ENCODE measurements at regions not wholly inside any gene's neighbourhood (a gene's known extent, or its start where the extent isn't known, plus 50 kb on each side); places are given as distances from the start of the nearest gene placed in this dataset.

- Mint-ChIP-seq H3K36me3 (ENCODE audit: low read depth) (no peaks in the 10 kb centered on the region), H3K4me1 (ENCODE audit: low read depth) (no peaks in the 10 kb centered on the region), H3K9me3 (peaks cover 11% of the 10 kb centered on the region), H3K27ac (no peak overlapping the region), H3K4me3 (ENCODE audit: low read depth) (no peak overlapping the region), H3K27me3 (ENCODE audit: low read depth) (no peaks in the 10 kb centered on the region)
- DNase-seq (ENCODE audit: low spot score) = no peak
- intact Hi-C loops (cut with micrococcal nuclease) = no loop called here
These were observed 625.1 kb upstream of the PCDH15 start for GRCh38 chr10:55426138-55426537.

GRCh38 chr10:55410415-55410885 is 609.4 kb upstream of the PCDH15 start:
- DNase-seq (ENCODE audit: low spot score) = no peak
- no peak overlapping the region for H3K27ac Mint-ChIP-seq
- peaks cover 11% of the 10 kb centered on the region for H3K9me3 Mint-ChIP-seq
- H3K27me3 Mint-ChIP-seq (ENCODE audit: low read depth) = no peaks in the 10 kb centered on the region
- no peak overlapping the region for H3K4me3 Mint-ChIP-seq (ENCODE audit: low read depth)
- H3K4me1 Mint-ChIP-seq (ENCODE audit: low read depth) = no peaks in the 10 kb centered on the region
- H3K36me3 Mint-ChIP-seq (ENCODE audit: low read depth) = no peaks in the 10 kb centered on the region
- intact Hi-C loops (cut with micrococcal nuclease) = no loop called here

- H3K36me3 Mint-ChIP-seq (ENCODE audit: low read depth) = no peaks in the 10 kb centered on the region
- no peaks in the 10 kb centered on the region for H3K4me1 Mint-ChIP-seq (ENCODE audit: low read depth)
- peaks cover 3% of the 10 kb centered on the region for H3K9me3 Mint-ChIP-seq
- intact Hi-C loops (cut with micrococcal nuclease) = no loop called here
- no peaks in the 10 kb centered on the region for H3K27me3 Mint-ChIP-seq (ENCODE audit: low read depth)
- no peak overlapping the region for H3K27ac Mint-ChIP-seq
- no peak overlapping the region for H3K4me3 Mint-ChIP-seq (ENCODE audit: low read depth)
- DNase-seq (ENCODE audit: low spot score) = no peak
These were observed 603.1 kb upstream of the PCDH15 start for GRCh38 chr10:55404094-55404493.

- H3K4me1 Mint-ChIP-seq (ENCODE audit: low read depth) = no peaks in the 10 kb centered on the region
- intact Hi-C loops (cut with micrococcal nuclease) = no loop called here
These were observed 599.2 kb upstream of the PCDH15 start for GRCh38 chr10:55400075-55400849.

GRCh38 chr10:55398497-55398882 is 597.5 kb upstream of the PCDH15 start:
- DNase-seq (ENCODE audit: low spot score) = no peak
- Mint-ChIP-seq H3K27ac (no peak overlapping the region), H3K4me1 (ENCODE audit: low read depth) (no peaks in the 10 kb centered on the region), H3K9me3 (peaks cover 4% of the 10 kb centered on the region), H3K4me3 (ENCODE audit: low read depth) (no peak overlapping the region), H3K27me3 (ENCODE audit: low read depth) (no peaks in the 10 kb centered on the region), H3K36me3 (ENCODE audit: low read depth) (no peaks in the 10 kb centered on the region)
- intact Hi-C loops (cut with micrococcal nuclease) = no loop called here

More at GRCh38 chr10:55400075-55400849, 599.2 kb upstream of the PCDH15 start:
- no peak for DNase-seq (ENCODE audit: low spot score)
- H3K4me3 Mint-ChIP-seq (ENCODE audit: low read depth) = no peak overlapping the region
- H3K9me3 Mint-ChIP-seq = no peaks in the 10 kb centered on the region
- H3K27ac Mint-ChIP-seq = no peak overlapping the region
- H3K36me3 Mint-ChIP-seq (ENCODE audit: low read depth) = no peaks in the 10 kb centered on the region
- H3K27me3 Mint-ChIP-seq (ENCODE audit: low read depth) = no peaks in the 10 kb centered on the region

GRCh38 chr10:55397777-55398496 is 596.9 kb upstream of the PCDH15 start:
- H3K27me3 Mint-ChIP-seq (ENCODE audit: low read depth) = no peaks in the 10 kb centered on the region
- H3K9me3 Mint-ChIP-seq = peaks cover 4% of the 10 kb centered on the region
- no peaks in the 10 kb centered on the region for H3K4me1 Mint-ChIP-seq (ENCODE audit: low read depth)
- no peak overlapping the region for H3K27ac Mint-ChIP-seq
- H3K36me3 Mint-ChIP-seq (ENCODE audit: low read depth) = no peaks in the 10 kb centered on the region
- no peak for DNase-seq (ENCODE audit: low spot score)
- intact Hi-C loops (cut with micrococcal nuclease) = no loop called here
- no peak overlapping the region for H3K4me3 Mint-ChIP-seq (ENCODE audit: low read depth)

GRCh38 chr10:55378196-55378595 is 577.2 kb upstream of the PCDH15 start:
- Mint-ChIP-seq H3K27ac (no peak overlapping the region), H3K9me3 (peaks cover 22% of the 10 kb centered on the region), H3K27me3 (ENCODE audit: low read depth) (no peaks in the 10 kb centered on the region), H3K36me3 (ENCODE audit: low read depth) (no peaks in the 10 kb centered on the region), H3K4me3 (ENCODE audit: low read depth) (no peak overlapping the region), H3K4me1 (ENCODE audit: low read depth) (no peaks in the 10 kb centered on the region)
- no peak for DNase-seq (ENCODE audit: low spot score)
- intact Hi-C loops (cut with micrococcal nuclease) = no loop called here

GRCh38 chr10:55374917-55375316 is 573.9 kb upstream of the PCDH15 start:
- H3K4me3 Mint-ChIP-seq (ENCODE audit: low read depth) = no peak overlapping the region
- no peak for DNase-seq (ENCODE audit: low spot score)
- H3K4me1 Mint-ChIP-seq (ENCODE audit: low read depth) = no peaks in the 10 kb centered on the region
- no peak overlapping the region for H3K27ac Mint-ChIP-seq
- intact Hi-C loops (cut with micrococcal nuclease) = no loop called here
- no peaks in the 10 kb centered on the region for H3K27me3 Mint-ChIP-seq (ENCODE audit: low read depth)
- peaks cover 18% of the 10 kb centered on the region for H3K9me3 Mint-ChIP-seq
- no peaks in the 10 kb centered on the region for H3K36me3 Mint-ChIP-seq (ENCODE audit: low read depth)

GRCh38 chr10:55374060-55374459 is 573.0 kb upstream of the PCDH15 start:
- Mint-ChIP-seq H3K4me3 (ENCODE audit: low read depth) (no peak overlapping the region), H3K4me1 (ENCODE audit: low read depth) (no peaks in the 10 kb centered on the region), H3K27ac (no peak overlapping the region), H3K9me3 (peaks cover 13% of the 10 kb centered on the region), H3K36me3 (ENCODE audit: low read depth) (no peaks in the 10 kb centered on the region), H3K27me3 (ENCODE audit: low read depth) (no peaks in the 10 kb centered on the region)
- intact Hi-C loops (cut with micrococcal nuclease) = no loop called here
- no peak for DNase-seq (ENCODE audit: low spot score)

- H3K27ac Mint-ChIP-seq = no peak overlapping the region
- H3K4me3 Mint-ChIP-seq (ENCODE audit: low read depth) = no peak overlapping the region
- H3K4me1 Mint-ChIP-seq (ENCODE audit: low read depth) = no peaks in the 10 kb centered on the region
- intact Hi-C loops (cut with micrococcal nuclease) = no loop called here
- no peak for DNase-seq (ENCODE audit: low spot score)
- H3K9me3 Mint-ChIP-seq = peaks cover 10% of the 10 kb centered on the region
- H3K36me3 Mint-ChIP-seq (ENCODE audit: low read depth) = no peaks in the 10 kb centered on the region
- no peaks in the 10 kb centered on the region for H3K27me3 Mint-ChIP-seq (ENCODE audit: low read depth)
These were observed 568.8 kb upstream of the PCDH15 start for GRCh38 chr10:55369670-55370420.

- no peaks in the 10 kb centered on the region for H3K36me3 Mint-ChIP-seq (ENCODE audit: low read depth)
- H3K27me3 Mint-ChIP-seq (ENCODE audit: low read depth) = no peaks in the 10 kb centered on the region
- DNase-seq (ENCODE audit: low spot score) = no peak
- peaks cover 16% of the 10 kb centered on the region for H3K9me3 Mint-ChIP-seq
- no peaks in the 10 kb centered on the region for H3K4me1 Mint-ChIP-seq (ENCODE audit: low read depth)
- H3K27ac Mint-ChIP-seq = no peak overlapping the region
- no peak overlapping the region for H3K4me3 Mint-ChIP-seq (ENCODE audit: low read depth)
- intact Hi-C loops (cut with micrococcal nuclease) = no loop called here
These were observed 567.4 kb upstream of the PCDH15 start for GRCh38 chr10:55368467-55368866.

GRCh38 chr10:55367555-55367954 is 566.5 kb upstream of the PCDH15 start:
- H3K9me3 Mint-ChIP-seq = peaks cover 15% of the 10 kb centered on the region
- no peaks in the 10 kb centered on the region for H3K4me1 Mint-ChIP-seq (ENCODE audit: low read depth)
- H3K4me3 Mint-ChIP-seq (ENCODE audit: low read depth) = no peak overlapping the region
- no peak overlapping the region for H3K27ac Mint-ChIP-seq
- H3K36me3 Mint-ChIP-seq (ENCODE audit: low read depth) = no peaks in the 10 kb centered on the region
- no peak for DNase-seq (ENCODE audit: low spot score)
- H3K27me3 Mint-ChIP-seq (ENCODE audit: low read depth) = no peaks in the 10 kb centered on the region
- intact Hi-C loops (cut with micrococcal nuclease) = no loop called here

GRCh38 chr10:55358539-55358938 is 557.5 kb upstream of the PCDH15 start:
- intact Hi-C loops (cut with micrococcal nuclease) = no loop called here
- Mint-ChIP-seq H3K4me3 (ENCODE audit: low read depth) (no peak overlapping the region), H3K9me3 (peaks cover 13% of the 10 kb centered on the region), H3K27me3 (ENCODE audit: low read depth) (no peaks in the 10 kb centered on the region), H3K27ac (no peak overlapping the region), H3K4me1 (ENCODE audit: low read depth) (no peaks in the 10 kb centered on the region), H3K36me3 (ENCODE audit: low read depth) (no peaks in the 10 kb centered on the region)
- no peak for DNase-seq (ENCODE audit: low spot score)
